H9 (cell line): ENCODE measurements at regions not wholly inside any gene's neighbourhood (a gene's known extent, or its start where the extent isn't known, plus 50 kb on each side); places are given as distances from the start of the nearest gene placed in this dataset.

Experiments
- DNase-seq: peaks from one replicate; pipeline ENCODE4 v3.0.0-alpha.2; 2017
- H2AFZ ChIP-seq: one replicate; pipeline ENCODE4 v1.6.1; 2013; ENCODE audit warnings: mild to moderate bottlenecking, low read length, control low read depth, moderate library complexity
- H2AK5ac ChIP-seq: 2 replicates; pipeline ENCODE4 v1.6.1; 2013; ENCODE audit warnings: low read length, control low read depth, mixed read lengths; ENCODE audit not compliant: insufficient read length
- H2BK120ac ChIP-seq: one replicate; pipeline ENCODE4 v1.6.1; 2013; ENCODE audit warnings: low read depth, mild to moderate bottlenecking, low read length, control low read depth, inconsistent platforms; ENCODE audit not compliant: poor library complexity, severe bottlenecking
- H2BK12ac ChIP-seq: 2 replicates; pipeline ENCODE4 v1.6.1; 2013; ENCODE audit warnings: low read length, control low read depth, mixed read lengths, low read depth; ENCODE audit not compliant: insufficient read length
- H2BK15ac ChIP-seq: 2 replicates; pipeline ENCODE4 v1.6.1; 2013; ENCODE audit warnings: low read depth, low read length, control low read depth
- H2BK20ac ChIP-seq: one replicate; pipeline ENCODE4 v1.6.1; 2013; ENCODE audit warnings: low read depth, mild to moderate bottlenecking, low read length, control low read depth, inconsistent platforms; ENCODE audit not compliant: poor library complexity, severe bottlenecking
- H2BK5ac ChIP-seq: 2 replicates; pipeline ENCODE4 v1.6.1; 2013; ENCODE audit warnings: low read length, control low read depth, mixed read lengths; ENCODE audit not compliant: insufficient read length
- H3K14ac ChIP-seq: 2 replicates; pipeline ENCODE4 v1.6.1; 2013; ENCODE audit warnings: low read length, control low read depth; ENCODE audit not compliant: insufficient read depth
- H3K18ac ChIP-seq: 2 replicates; pipeline ENCODE4 v1.6.1; 2013; ENCODE audit warnings: low read depth, mild to moderate bottlenecking, mixed read lengths, low read length, control low read depth; ENCODE audit not compliant: insufficient read length
- H3K23ac ChIP-seq: 2 replicates; pipeline ENCODE4 v1.6.1; 2013; ENCODE audit warnings: low read length, control low read depth, mixed read lengths, low read depth; ENCODE audit not compliant: insufficient read length
- H3K23me2 ChIP-seq: 2 replicates; pipeline ENCODE4 v1.6.1; 2013; ENCODE audit warnings: low read depth, mild to moderate bottlenecking, mixed read lengths, low read length, control low read depth; ENCODE audit not compliant: insufficient read length, poor library complexity, severe bottlenecking
- H3K27ac ChIP-seq: 2 replicates; pipeline ENCODE4 v1.5.1; 2013; ENCODE audit warnings: low read length, control low read depth, mixed read lengths, low read depth; ENCODE audit not compliant: insufficient read length
- H3K27me3 ChIP-seq: 2 replicates; pipeline ENCODE4 v1.6.1; 2013; ENCODE audit warnings: low read length, control low read depth, inconsistent platforms; ENCODE audit not compliant: insufficient read depth
- H3K4ac ChIP-seq: 2 replicates; pipeline ENCODE4 v1.6.1; 2013; ENCODE audit warnings: low read depth, mild to moderate bottlenecking, control low read depth, inconsistent platforms, low read length, moderate library complexity
- H3K4me1 ChIP-seq: 2 replicates; pipeline ENCODE4 v1.6.1; 2013; ENCODE audit warnings: low read length, control low read depth, inconsistent platforms; ENCODE audit not compliant: insufficient read depth
- H3K4me2 ChIP-seq: 2 replicates; pipeline ENCODE4 v1.6.1; 2013; ENCODE audit warnings: low read length, control low read depth, mixed read lengths; ENCODE audit not compliant: insufficient read length, insufficient read depth
- H3K56ac ChIP-seq: 2 replicates; pipeline ENCODE4 v1.6.1; 2013; ENCODE audit warnings: low read depth, mild to moderate bottlenecking, mixed read lengths, low read length, control low read depth; ENCODE audit not compliant: insufficient read length
- H3K79me1 ChIP-seq: 2 replicates; pipeline ENCODE4 v1.6.1; 2013; ENCODE audit warnings: low read depth, mild to moderate bottlenecking, moderate library complexity, low read length, control low read depth, inconsistent platforms; ENCODE audit not compliant: insufficient read depth, poor library complexity, severe bottlenecking
- H3K79me2 ChIP-seq: 2 replicates; pipeline ENCODE4 v1.6.1; 2013; ENCODE audit warnings: low read length, control low read depth, inconsistent platforms; ENCODE audit not compliant: insufficient read depth
- H3K9ac ChIP-seq: 2 replicates; pipeline ENCODE4 v1.6.1; 2013; ENCODE audit warnings: low read length, control low read depth, mixed read lengths; ENCODE audit not compliant: insufficient read length; ENCODE audit errors: extremely low read depth
- H3K9me3 ChIP-seq: one replicate; pipeline ENCODE4 v1.6.1; 2013; ENCODE audit warnings: low read depth, low read length, inconsistent platforms; ENCODE audit not compliant: control insufficient read depth
- H3T11ph ChIP-seq: one replicate; pipeline ENCODE4 v1.6.1; 2013; ENCODE audit warnings: mild to moderate bottlenecking, low read length, control low read depth, inconsistent platforms
- H4K20me1 ChIP-seq: one replicate; pipeline ENCODE4 v1.6.1; 2013; ENCODE audit not compliant: control insufficient read depth, insufficient read length, insufficient read depth
- H4K5ac ChIP-seq: 2 replicates; pipeline ENCODE4 v1.6.1; 2013; ENCODE audit warnings: low read depth, mild to moderate bottlenecking, mixed read lengths, low read length, control low read depth; ENCODE audit not compliant: insufficient read length
- H4K8ac ChIP-seq: replicated peaks from 2 replicates; pipeline ENCODE4 v1.6.1; 2013; ENCODE audit warnings: low read length, control low read depth, mixed read lengths, low read depth; ENCODE audit not compliant: insufficient read length
- H4K91ac ChIP-seq: 2 replicates; pipeline ENCODE4 v1.6.1; 2013; ENCODE audit warnings: low read depth, mild to moderate bottlenecking, moderate library complexity, mixed read lengths, low read length, control low read depth; ENCODE audit not compliant: insufficient read length
- H3K27ac Mint-ChIP-seq, 3 experiments: 2 replicates in 2 of 3; 3 replicates in 1 of 3; pipeline ENCODE4 v1.8.0; 2020 to 2021; ENCODE audit warnings: mixed read lengths in 3 of 3, mild to moderate bottlenecking in 1 of 3, moderate library complexity in 1 of 3
- H3K27me3 Mint-ChIP-seq: 2 replicates; pipeline ENCODE4 v1.8.0; 2021; ENCODE audit warnings: low read depth, mild to moderate bottlenecking, moderate library complexity, mixed read lengths
- H3K36me3 Mint-ChIP-seq, 3 experiments: 2 replicates in 2 of 3; 3 replicates in 1 of 3; pipeline ENCODE4 v1.8.0; 2020 to 2021; ENCODE audit warnings: low read depth in 3 of 3, mixed read lengths in 3 of 3; ENCODE audit not compliant: insufficient read depth in 1 of 3
- H3K4me1 Mint-ChIP-seq, 2 experiments: 2 replicates each; pipeline ENCODE4 v1.8.0; 2020; ENCODE audit warnings: mixed read lengths in 2 of 2
- H3K4me3 Mint-ChIP-seq, 2 experiments: 2 replicates in 1 of 2; 3 replicates in 1 of 2; pipeline ENCODE4 v1.8.0; 2020 to 2021; ENCODE audit warnings: mild to moderate bottlenecking in 2 of 2, mixed read lengths in 2 of 2, moderate library complexity in 1 of 2
- H3K9me3 Mint-ChIP-seq, 2 experiments: 2 replicates in 1 of 2; 3 replicates in 1 of 2; pipeline ENCODE4 v1.8.0; 2020; ENCODE audit warnings: mild to moderate bottlenecking in 2 of 2, mixed read lengths in 2 of 2, moderate library complexity in 1 of 2
- WGBS: extraction: QIAGEN DNeasy Blood & Tissue Kit; methylation state at CpG from one replicate; pipeline ENCODE4 v1.1.7; 2013; ENCODE audit warnings: missing lambda C conversion rate, low lambda C conversion rate, mixed read lengths; ENCODE audit not compliant: insufficient read length; ENCODE audit errors: extremely low coverage; 5-methylcytosine and 5-hydroxymethylcytosine counted together
- TF ChIP-seq, protein P1 (sequence below): fragments of 200-600 bp; sonication (generic); conservative IDR thresholded peaks from 3 replicates; pipeline ENCODE4 v1.8.0; 2021; ENCODE audit warnings: antibody characterized with exemption, mild to moderate bottlenecking

GRCh38 chr10:121155742-121156474 lies 304.7 kb downstream of the WDR11 start:
- H2BK120ac ChIP-seq = no peak overlapping the region
- H2AK5ac ChIP-seq = no peak overlapping the region
- peaks cover 18 to 22% of the 10 kb centered on the region in 2 experiments for H3K4me1 Mint-ChIP-seq
- H3K4me3 Mint-ChIP-seq = no peak overlapping the region
- DNase-seq = no peak
- no peak overlapping the region for H4K91ac ChIP-seq
- no peaks in the 10 kb centered on the region for H3K4me1 ChIP-seq
- H3K27ac ChIP-seq = no peak overlapping the region
- no peak overlapping the region for H3K4ac ChIP-seq
- H3K27me3 ChIP-seq = no peaks in the 10 kb centered on the region
- H3K9me3 ChIP-seq = no peaks in the 10 kb centered on the region
- H2BK20ac ChIP-seq = no peak overlapping the region
- no peak overlapping the region for H3K14ac ChIP-seq
- no peak overlapping the region for H3T11ph ChIP-seq
- H2BK12ac ChIP-seq = no peak overlapping the region
- no peaks in the 10 kb centered on the region for H3K79me2 ChIP-seq
- H3K4me2 ChIP-seq = no peak overlapping the region
- no peak overlapping the region for H3K56ac ChIP-seq
- no peak overlapping the region for H4K5ac ChIP-seq
- H3K79me1 ChIP-seq = no peaks in the 10 kb centered on the region
- H3K23ac ChIP-seq = no peak overlapping the region
- H3K27me3 Mint-ChIP-seq = peaks cover 3% of the 10 kb centered on the region
- peaks cover 3 to 12% of the 10 kb centered on the region in 2 experiments for H3K9me3 Mint-ChIP-seq
- no peaks in the 10 kb centered on the region for H4K20me1 ChIP-seq
- H3K36me3 Mint-ChIP-seq = peaks cover 0 to 5% (median 2%) of the 10 kb centered on the region in 3 experiments; a peak in 3 of 7 replicates
- TF ChIP-seq, protein P1, sequence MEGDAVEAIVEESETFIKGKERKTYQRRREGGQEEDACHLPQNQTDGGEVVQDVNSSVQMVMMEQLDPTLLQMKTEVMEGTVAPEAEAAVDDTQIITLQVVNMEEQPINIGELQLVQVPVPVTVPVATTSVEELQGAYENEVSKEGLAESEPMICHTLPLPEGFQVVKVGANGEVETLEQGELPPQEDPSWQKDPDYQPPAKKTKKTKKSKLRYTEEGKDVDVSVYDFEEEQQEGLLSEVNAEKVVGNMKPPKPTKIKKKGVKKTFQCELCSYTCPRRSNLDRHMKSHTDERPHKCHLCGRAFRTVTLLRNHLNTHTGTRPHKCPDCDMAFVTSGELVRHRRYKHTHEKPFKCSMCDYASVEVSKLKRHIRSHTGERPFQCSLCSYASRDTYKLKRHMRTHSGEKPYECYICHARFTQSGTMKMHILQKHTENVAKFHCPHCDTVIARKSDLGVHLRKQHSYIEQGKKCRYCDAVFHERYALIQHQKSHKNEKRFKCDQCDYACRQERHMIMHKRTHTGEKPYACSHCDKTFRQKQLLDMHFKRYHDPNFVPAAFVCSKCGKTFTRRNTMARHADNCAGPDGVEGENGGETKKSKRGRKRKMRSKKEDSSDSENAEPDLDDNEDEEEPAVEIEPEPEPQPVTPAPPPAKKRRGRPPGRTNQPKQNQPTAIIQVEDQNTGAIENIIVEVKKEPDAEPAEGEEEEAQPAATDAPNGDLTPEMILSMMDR = no peak
- H3K9ac ChIP-seq = no peak overlapping the region
- no peak overlapping the region for H4K8ac ChIP-seq
- H2BK15ac ChIP-seq = no peak overlapping the region
- H3K27ac Mint-ChIP-seq = no peak overlapping the region
- no peak overlapping the region for H3K18ac ChIP-seq
- H2AFZ ChIP-seq = no peak overlapping the region
- H3K23me2 ChIP-seq = no peaks in the 10 kb centered on the region
- H2BK5ac ChIP-seq = no peak overlapping the region
- no CpG with 5 or more reads among the region's 5 CpGs for WGBS
